ENCODE measurements at regions not wholly inside any gene's neighbourhood (a gene's known extent, or its start where the extent isn't known, plus 50 kb on each side); places are given as distances from the start of the nearest gene placed in this dataset.
A peak's percentile ranks its signal among the peaks of the same experiment; 100 is the strongest.

GRCh38 chr12:124448241-124448954 is 119.0 kb downstream of the NCOR2 start:
- DNase-seq (ENCODE audit: low read depth in 4 of 4, low spot score in 2 of 4), result no peak

- DNase-seq (ENCODE audit: low read depth in 4 of 4, low spot score in 2 of 4), result no peak
Observed at GRCh38 chr12:124446364-124446763, 121.0 kb downstream of the NCOR2 start.

- no peak for DNase-seq (ENCODE audit: low read depth in 4 of 4, low spot score in 2 of 4)
Observed at GRCh38 chr12:124445826-124446225, 121.6 kb downstream of the NCOR2 start.

- peak in 1 of 4 donors; percentile 78 for DNase-seq (ENCODE audit: low read depth in 4 of 4, low spot score in 2 of 4)
Observed at GRCh38 chr12:124445121-124445718, 122.2 kb downstream of the NCOR2 start.

- no peak for DNase-seq (ENCODE audit: low read depth in 4 of 4, low spot score in 2 of 4)
Observed at GRCh38 chr12:124443931-124444712, 123.3 kb downstream of the NCOR2 start.

- no peak for DNase-seq (ENCODE audit: low read depth in 4 of 4, low spot score in 2 of 4)
Observed at GRCh38 chr12:124442772-124443445, 124.5 kb downstream of the NCOR2 start.

GRCh38 chr12:124442281-124442680 is 125.1 kb downstream of the NCOR2 start:
- DNase-seq (ENCODE audit: low read depth in 4 of 4, low spot score in 2 of 4), result no peak

- no peak for DNase-seq (ENCODE audit: low read depth in 4 of 4, low spot score in 2 of 4)
Observed at GRCh38 chr12:124441443-124442194, 125.8 kb downstream of the NCOR2 start.

GRCh38 chr12:124440841-124441381 is 126.5 kb downstream of the NCOR2 start:
- DNase-seq (ENCODE audit: low read depth in 4 of 4, low spot score in 2 of 4), result no peak

- no peak for DNase-seq (ENCODE audit: low read depth in 4 of 4, low spot score in 2 of 4)
Observed at GRCh38 chr12:124440031-124440626, 127.3 kb downstream of the NCOR2 start.

GRCh38 chr12:124438437-124439056 is 128.9 kb downstream of the NCOR2 start:
- no peak for DNase-seq (ENCODE audit: low read depth in 4 of 4, low spot score in 2 of 4)

GRCh38 chr12:124437617-124438436 is 129.6 kb downstream of the NCOR2 start:
- DNase-seq (ENCODE audit: low read depth in 4 of 4, low spot score in 2 of 4), result no peak

GRCh38 chr12:124437121-124437520 is 130.3 kb downstream of the NCOR2 start:
- DNase-seq (ENCODE audit: low read depth in 4 of 4, low spot score in 2 of 4), result no peak

GRCh38 chr12:124436366-124436765 is 131.0 kb downstream of the NCOR2 start:
- no peak for DNase-seq (ENCODE audit: low read depth in 4 of 4, low spot score in 2 of 4)

- no peak for DNase-seq (ENCODE audit: low read depth in 4 of 4, low spot score in 2 of 4)
Observed at GRCh38 chr12:124435806-124436345, 131.5 kb downstream of the NCOR2 start.

GRCh38 chr12:124434951-124435805 is 132.2 kb downstream of the NCOR2 start:
- DNase-seq (ENCODE audit: low read depth in 4 of 4, low spot score in 2 of 4), result no peak

- DNase-seq (ENCODE audit: low read depth in 4 of 4, low spot score in 2 of 4), result no peak
Observed at GRCh38 chr12:124434354-124434753, 133.1 kb downstream of the NCOR2 start.

Data from left renal cortex interstitium (tissue), 4 donors.